Smooth muscle cell (in vitro differentiated cells): ENCODE measurements at regions not wholly inside any gene's neighbourhood (a gene's known extent, or its start where the extent isn't known, plus 50 kb on each side); places are given as distances from the start of the nearest gene placed in this dataset.

Experiments
- DNase-seq: peaks from one replicate; lab custom pipeline; 2025; ENCODE audit not compliant: unreplicated experiment; lab: John Stamatoyannopoulos, UW
- H2AFZ ChIP-seq: fragments of 200-600 bp; sonication (generic); 2 replicates; pipeline ENCODE4 v1.6.0; 2016; ENCODE audit warnings: antibody characterized with exemption, low read depth, mild to moderate bottlenecking
- H3F3A ChIP-seq: fragments of 200-600 bp; sonication (generic); 2 replicates; pipeline ENCODE4 v1.6.0; 2017; ENCODE audit warnings: antibody characterized with exemption, low read depth
- H3K27ac ChIP-seq: fragments of 200-600 bp; sonication (generic); 2 replicates; pipeline ENCODE4 v1.5.1; 2016; ENCODE audit warnings: low read depth, mild to moderate bottlenecking
- H3K27me3 ChIP-seq: fragments of 200-600 bp; sonication (generic); 2 replicates; pipeline ENCODE4 v1.6.1; 2016; ENCODE audit warnings: low read depth, mild to moderate bottlenecking
- H3K36me3 ChIP-seq: fragments of 200-600 bp; sonication (generic); 2 replicates; pipeline ENCODE4 v1.5.1; 2016; ENCODE audit warnings: low read depth
- H3K4me1 ChIP-seq: fragments of 200-600 bp; sonication (generic); 2 replicates; pipeline ENCODE4 v1.5.1; 2016; ENCODE audit warnings: low read depth
- H3K4me2 ChIP-seq: fragments of 200-600 bp; sonication (generic); 2 replicates; pipeline ENCODE4 v1.6.0; 2016; ENCODE audit warnings: mild to moderate bottlenecking
- H3K4me3 ChIP-seq: fragments of 200-600 bp; sonication (generic); 2 replicates; pipeline ENCODE4 v1.5.1; 2016; ENCODE audit warnings: mild to moderate bottlenecking
- H3K79me2 ChIP-seq: fragments of 200-600 bp; sonication (generic); 2 replicates; pipeline ENCODE4 v1.6.0; 2016; ENCODE audit warnings: low read depth, mild to moderate bottlenecking
- H3K9ac ChIP-seq: fragments of 200-600 bp; sonication (generic); 2 replicates; pipeline ENCODE4 v1.6.0; 2016; ENCODE audit warnings: low read depth
- H3K9me3 ChIP-seq: fragments of 200-600 bp; sonication (generic); replicated peaks from 2 replicates; pipeline ENCODE4 v1.5.1; 2016; ENCODE audit warnings: low read depth
- H4K20me1 ChIP-seq: fragments of 200-600 bp; sonication (generic); 2 replicates; pipeline ENCODE4 v1.6.0; 2016; ENCODE audit warnings: low read depth
- CTCF ChIP-seq: fragments of 200-600 bp; sonication (generic); IDR thresholded peaks from 2 replicates; pipeline ENCODE4 v1.5.1; 2017; ENCODE audit warnings: borderline replicate concordance, mild to moderate bottlenecking, antibody characterized with exemption; ENCODE audit not compliant: insufficient read depth, poor library complexity, severe bottlenecking
- WGBS: methylation state at CpG from one replicate; pipeline ENCODE4 v1.1.7; 2016; ENCODE audit warnings: low lambda C conversion rate; 5-methylcytosine and 5-hydroxymethylcytosine counted together

GRCh38 chr11:104443387-104443786 is 279.4 kb upstream of the PDGFD start:
- Histone ChIP-seq H3K4me3 (no peak overlapping the region), H3K9ac (no peak overlapping the region), H3K4me2 (no peak overlapping the region), H3K36me3 (no peaks in the 10 kb centered on the region), H3F3A (no peaks in the 10 kb centered on the region), H3K9me3 (no peaks in the 10 kb centered on the region), H3K79me2 (no peaks in the 10 kb centered on the region), H3K27me3 (no peaks in the 10 kb centered on the region), H3K27ac (no peak overlapping the region), H4K20me1 (no peaks in the 10 kb centered on the region), H2AFZ (no peak overlapping the region), H3K4me1 (no peaks in the 10 kb centered on the region)
- no peak for TF ChIP-seq CTCF
- DNase-seq = no peak

GRCh38 chr11:104442321-104442720 is 278.4 kb upstream of the PDGFD start:
- Histone ChIP-seq H3K4me3 (no peak overlapping the region), H3K9me3 (no peaks in the 10 kb centered on the region), H2AFZ (no peak overlapping the region), H3K27ac (no peak overlapping the region), H3K36me3 (no peaks in the 10 kb centered on the region), H3K27me3 (no peaks in the 10 kb centered on the region), H3K9ac (no peak overlapping the region), H3K4me2 (no peak overlapping the region), H3K79me2 (no peaks in the 10 kb centered on the region), H3K4me1 (no peaks in the 10 kb centered on the region), H3F3A (no peaks in the 10 kb centered on the region), H4K20me1 (no peaks in the 10 kb centered on the region)
- DNase-seq = no peak
- TF ChIP-seq CTCF = no peak
- WGBS = 95% methylated on average over 1 of the region's 1 CpG

GRCh38 chr11:104435494-104435893 is 271.5 kb upstream of the PDGFD start:
- Histone ChIP-seq H3K27me3 (no peaks in the 10 kb centered on the region), H3K4me2 (no peak overlapping the region), H3K36me3 (no peaks in the 10 kb centered on the region), H3K4me3 (no peak overlapping the region), H2AFZ (no peak overlapping the region), H3K4me1 (peaks cover 6% of the 10 kb centered on the region), H4K20me1 (no peaks in the 10 kb centered on the region), H3F3A (no peaks in the 10 kb centered on the region), H3K79me2 (no peaks in the 10 kb centered on the region), H3K9me3 (no peaks in the 10 kb centered on the region), H3K9ac (no peak overlapping the region), H3K27ac (no peak overlapping the region)
- DNase-seq = no peak
- TF ChIP-seq CTCF = no peak

GRCh38 chr11:104433751-104434150 is 269.8 kb upstream of the PDGFD start:
- Histone ChIP-seq H3K27ac (no peak overlapping the region), H3K4me2 (no peak overlapping the region), H3K79me2 (no peaks in the 10 kb centered on the region), H3F3A (no peaks in the 10 kb centered on the region), H3K4me3 (no peak overlapping the region), H4K20me1 (no peaks in the 10 kb centered on the region), H3K27me3 (no peaks in the 10 kb centered on the region), H3K4me1 (peaks cover 6% of the 10 kb centered on the region), H3K36me3 (no peaks in the 10 kb centered on the region), H2AFZ (no peak overlapping the region), H3K9me3 (no peaks in the 10 kb centered on the region), H3K9ac (no peak overlapping the region)
- TF ChIP-seq CTCF = no peak
- DNase-seq = no peak
- WGBS = 85% methylated on average over 3 of the region's 3 CpGs
